Right lobe of liver (tissue), 6 donors: ENCODE measurements at regions not wholly inside any gene's neighbourhood (a gene's known extent, or its start where the extent isn't known, plus 50 kb on each side); places are given as distances from the start of the nearest gene placed in this dataset.

Experiments used
- ATAC-seq, 4 donors: fragments of 200-7000 bp; cut with Tn5 transposase; one replicate each; pipeline ENCODE4 v1.9.1; 2020; ENCODE audit warnings: mild to moderate bottlenecking in 4 of 4, moderate library complexity in 4 of 4
- DNase-seq, 3 donors: peaks; one replicate each; pipeline ENCODE4 v3.0.0-alpha.2; 2020
- H3K27ac ChIP-seq, 3 donors: fragments of 200-600 bp; one replicate each; pipeline ENCODE4 v1.8.0; 2022
- H3K27me3 ChIP-seq, 2 donors: fragments of 200-600 bp; one replicate each; pipeline ENCODE4 v1.8.0; 2022
- H3K36me3 ChIP-seq, 4 donors: fragments of 200-600 bp; sonication (generic) in 1 of 4; one replicate each; pipeline versions ENCODE4 v1.5.1 to v1.8.0; 2017 to 2022; ENCODE audit warnings: control low read depth in 1 of 4
- H3K4me1 ChIP-seq, 4 donors: fragments of 200-600 bp; sonication (generic) in 1 of 4; one replicate each; pipeline versions ENCODE4 v1.5.1 to v1.8.0; 2017 to 2022; ENCODE audit warnings: control low read depth in 1 of 4
- H3K4me3 ChIP-seq, 3 donors: fragments of 200-600 bp; one replicate each; pipeline ENCODE4 v1.8.0; 2022
- H3K9me3 ChIP-seq, 4 donors: fragments of 200-600 bp; sonication (generic) in 1 of 4; one replicate each; pipeline versions ENCODE4 v1.5.1 to v1.8.0; 2017 to 2022; ENCODE audit warnings: control low read depth in 1 of 4
- CTCF ChIP-seq, 4 donors: fragments of 200-600 bp in 3 of 4; fragments of 450-650 bp in 1 of 4; IDR thresholded peaks; one replicate each; pipeline versions ENCODE4 v1.5.1 to v1.8.0; 2016 to 2022; ENCODE audit warnings: antibody characterized with exemption in 4 of 4, mild to moderate bottlenecking in 2 of 4
- POLR2A ChIP-seq: fragments of 450-650 bp; IDR thresholded peaks from one replicate; pipeline ENCODE4 v1.6.1; 2017; ENCODE audit warnings: antibody characterized with exemption, mild to moderate bottlenecking
- WGBS: methylation state at CpG from one replicate; pipeline ENCODE4 v1.1.6; 2018; ENCODE audit warnings: low coverage, low lambda C conversion rate; ENCODE audit not compliant: insufficient coverage; ENCODE audit errors: missing lambda C conversion rate; 5-methylcytosine and 5-hydroxymethylcytosine counted together
- intact Hi-C, 2 donors: fragments of 100-400 bp; cut with DNase I; formaldehyde crosslinking; loops; one replicate each; pipeline versions ENCODE4 v1.11.2 to v1.14.1; 2022
- donor health status: DM: no; HTN: yes; CAD: no.
- donor health status: DM: no; HTN: no; CAD: no.
- donor health status: DM: no; HTN: no; CAD: no.
- donor health status: DM: no; HTN: yes; CAD: no.
- donor health status: DM: no; HTN: yes; CAD: no.

GRCh38 chr18:22552899-22553460 is 135.3 kb upstream of the CTAGE1 start:
- TF ChIP-seq CTCF (IDR thresholded peaks at IDR 0.05), result no peak
- TF ChIP-seq POLR2A, result no peak
- DNase-seq, result no peak
- Histone ChIP-seq H3K4me3 (no peak overlapping the region), H3K36me3 (no peaks in the 10 kb centered on the region), H3K4me1 (peaks cover 0 to 27% (median 0%) of the 10 kb centered on the region in 4 donors), H3K27me3 (no peaks in the 10 kb centered on the region), H3K9me3 (no peaks in the 10 kb centered on the region), H3K27ac (peak overlapping the region in 1 of 3 donors; percentile 78)
- WGBS, result 20% methylated on average over 3 of the region's 3 CpGs
- peak in 1 of 4 donors; percentile 51 for ATAC-seq
- intact Hi-C loops, result loop anchor here (10.0 kb wide), 3 partner anchors 58 to 388 kb away; partner anchors contain the start of gene GATA6 (in 1 of the 2)

- WGBS, result 27% methylated on average over 6 of the region's 8 CpGs
- Histone ChIP-seq H3K27me3 (no peaks in the 10 kb centered on the region), H3K4me1 (peaks cover 0 to 30% (median 0%) of the 10 kb centered on the region in 4 donors), H3K27ac (peak overlapping the region in 2 of 3 donors; percentile 38 to 99), H3K4me3 (peak overlapping the region in 1 of 3 donors; percentile 11), H3K9me3 (no peaks in the 10 kb centered on the region), H3K36me3 (no peaks in the 10 kb centered on the region)
- TF ChIP-seq CTCF (IDR thresholded peaks at IDR 0.05) (no peak), POLR2A (peak; percentile 25)
- intact Hi-C loops, result loop anchor here (10.0 kb wide), 3 partner anchors 62 to 392 kb away; partner anchors contain the start of gene GATA6 (in 1 of the 2)
- ATAC-seq, result peak; percentile 62 to 74 (median 70)
- DNase-seq, result peak; percentile 90 to 94 (median 93)
These were observed 138.8 kb upstream of the CTAGE1 start for GRCh38 chr18:22556222-22557167.

GRCh38 chr18:22557168-22557941 is 139.6 kb upstream of the CTAGE1 start:
- Histone ChIP-seq H3K4me1 (peaks cover 0 to 28% (median 0%) of the 10 kb centered on the region in 4 donors), H3K36me3 (no peaks in the 10 kb centered on the region), H3K27ac (peak overlapping the region in 2 of 3 donors; percentile 38 to 99), H3K4me3 (peak overlapping the region in 1 of 3 donors; percentile 11), H3K9me3 (no peaks in the 10 kb centered on the region), H3K27me3 (no peaks in the 10 kb centered on the region)
- ATAC-seq, result no peak
- DNase-seq, result no peak
- TF ChIP-seq CTCF (IDR thresholded peaks at IDR 0.05) (no peak), POLR2A (no peak)
- WGBS, result 70% methylated on average over 11 of the region's 12 CpGs
- intact Hi-C loops, result loop anchor here (10.0 kb wide), 3 partner anchors 63 to 393 kb away; partner anchors contain the start of gene GATA6 (in 1 of the 2)

- TF ChIP-seq CTCF (IDR thresholded peaks at IDR 0.05) (no peak), POLR2A (peak; percentile 38)
- peak overlapping the region; percentile 47 to 59 (median 55) for H3K4me3 ChIP-seq
- ATAC-seq (peak; percentile 70 to 82 (median 74)), DNase-seq (peak; percentile 80 to 91 (median 89))
- H3K27me3 ChIP-seq, result no peaks in the 10 kb centered on the region
- peaks cover 0 to 17% (median 0%) of the 10 kb centered on the region in 4 donors for H3K4me1 ChIP-seq
- no peaks in the 10 kb centered on the region for H3K36me3 ChIP-seq
- intact Hi-C loops, result loop anchor here (10.0 kb wide), 3 partner anchors 64 to 394 kb away; partner anchors contain the start of gene GATA6 (in 1 of the 2)
- no peaks in the 10 kb centered on the region for H3K9me3 ChIP-seq
- peak overlapping the region; percentile 90 to 99 (median 97) for H3K27ac ChIP-seq
- WGBS, result 5% methylated on average over 28 of the region's 28 CpGs
These were observed 141.2 kb upstream of the CTAGE1 start for GRCh38 chr18:22558945-22559385.
